Activated naive CD4-positive, alpha-beta T cell treated with Interleukin-2 at 50 U/mL for 16 hours (primary cell): ENCODE measurements at regions not wholly inside any gene's neighbourhood (a gene's known extent, or its start where the extent isn't known, plus 50 kb on each side); places are given as distances from the start of the nearest gene placed in this dataset.

Experiments
- DNase-seq: peaks from one replicate; pipeline ENCODE4 v3.0.0-alpha.2; 2020

GRCh38 chr14:101463566-101464171 is 97.6 kb upstream of the DIO3 start:
- DNase-seq: no peak

GRCh38 chr14:101464310-101464983 is 96.8 kb upstream of the DIO3 start:
- DNase-seq: no peak

DNA sequence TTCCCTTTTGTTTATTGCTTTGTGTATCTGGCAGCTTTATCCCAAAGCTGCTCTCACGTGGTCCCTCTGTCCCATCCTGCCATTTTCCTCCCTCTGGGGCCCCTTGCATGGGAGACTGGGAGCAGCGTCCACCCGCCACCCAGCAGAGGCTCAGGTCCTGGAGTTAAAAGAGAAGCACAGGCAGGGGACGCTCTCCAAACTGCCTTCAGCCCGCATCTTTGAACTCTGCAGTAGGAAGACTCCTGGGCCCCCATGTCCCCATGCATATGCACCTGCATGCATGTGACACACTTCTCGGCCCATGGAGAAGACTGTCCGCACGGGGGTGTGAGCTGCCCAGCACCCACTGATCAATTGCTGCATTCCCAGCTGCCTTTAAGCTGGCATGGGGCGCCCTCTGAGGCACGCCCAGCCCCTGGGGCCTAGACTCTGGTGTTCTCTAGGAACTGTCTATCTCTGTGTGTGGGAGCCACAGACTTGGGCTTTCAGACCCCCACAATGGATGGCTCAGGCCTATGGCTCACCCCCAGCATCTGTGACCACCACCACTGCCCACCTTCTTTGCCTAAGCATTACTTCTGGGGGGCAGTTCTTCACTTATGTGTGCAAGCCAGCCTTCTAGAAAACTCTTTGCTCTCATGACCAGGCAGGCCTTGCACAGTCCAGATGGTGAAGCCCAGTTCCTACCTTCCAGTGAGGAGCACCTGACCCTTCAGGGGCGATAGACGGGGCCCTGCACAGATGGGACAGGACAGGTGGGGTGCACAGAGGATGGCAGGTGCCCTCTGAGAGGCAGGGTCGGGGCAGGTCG is 96.1 kb upstream of the DIO3 start:
- DNase-seq: no peak

DNA sequence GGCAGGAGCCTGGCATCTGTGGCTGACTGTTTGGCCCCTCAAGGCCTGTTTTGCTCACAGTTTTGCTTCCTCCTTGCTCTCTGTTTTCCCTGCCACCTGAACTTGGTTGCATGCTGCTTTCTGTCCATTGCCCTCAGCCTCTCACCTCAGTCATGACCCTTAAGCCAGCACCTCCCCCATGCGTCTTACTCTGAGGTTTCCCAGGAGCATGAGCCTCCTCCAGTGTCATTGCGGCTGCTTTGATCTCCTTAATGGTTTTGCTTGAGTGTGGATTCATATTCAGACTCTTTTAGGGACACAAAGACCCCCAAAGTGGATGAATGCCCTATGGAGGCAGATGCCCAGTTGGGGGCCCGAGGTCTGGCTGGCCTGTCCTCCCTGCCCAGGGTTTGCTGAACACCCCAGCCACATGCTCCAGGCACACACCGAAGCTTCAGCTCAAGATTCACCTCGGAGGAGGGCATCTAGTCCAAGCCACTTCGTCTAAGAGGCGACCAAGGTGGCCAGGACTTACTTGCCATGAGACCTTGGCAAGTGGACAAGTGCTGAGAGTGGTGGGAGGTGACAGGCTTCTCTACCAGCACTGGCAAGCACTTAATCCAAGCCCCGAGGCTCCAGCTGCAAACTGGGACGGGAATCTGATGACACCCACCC is 95.4 kb upstream of the DIO3 start:
- DNase-seq: no peak

DNA sequence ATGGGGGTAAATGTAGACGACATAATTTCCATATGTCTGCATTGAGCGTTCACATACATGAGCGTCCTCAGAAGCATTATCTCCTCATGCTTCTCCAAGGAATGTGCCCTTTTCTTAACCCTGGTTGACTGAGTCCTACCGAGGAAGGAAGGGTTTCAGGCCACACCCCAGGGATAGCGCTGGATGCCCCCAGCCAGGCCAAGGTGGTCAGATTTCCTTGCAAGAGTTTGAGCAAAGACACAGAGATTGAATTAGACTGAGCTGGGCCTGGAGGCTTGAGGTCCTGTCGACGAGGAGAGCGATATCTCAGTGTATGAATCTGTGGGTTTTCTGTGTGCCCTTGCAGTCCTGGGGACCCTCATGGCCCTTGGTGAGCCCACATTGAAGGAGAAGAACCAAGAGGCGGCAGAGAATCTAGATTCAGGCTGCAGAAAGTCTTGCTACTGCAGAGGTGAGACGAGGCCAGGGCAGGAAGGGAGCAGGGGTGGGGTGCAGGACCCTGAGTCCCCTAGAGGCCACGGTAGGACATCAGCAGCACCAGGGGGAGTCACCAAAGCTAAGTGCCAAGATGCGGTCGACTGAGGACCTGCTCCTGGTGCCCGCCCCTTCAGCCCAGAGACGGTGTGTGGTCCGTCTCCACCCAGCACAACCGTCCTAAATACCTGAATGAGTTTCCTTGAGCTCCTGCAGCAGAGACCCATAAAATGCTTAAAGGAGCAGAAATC is 94.7 kb upstream of the DIO3 start:
- no peak for DNase-seq

DNA sequence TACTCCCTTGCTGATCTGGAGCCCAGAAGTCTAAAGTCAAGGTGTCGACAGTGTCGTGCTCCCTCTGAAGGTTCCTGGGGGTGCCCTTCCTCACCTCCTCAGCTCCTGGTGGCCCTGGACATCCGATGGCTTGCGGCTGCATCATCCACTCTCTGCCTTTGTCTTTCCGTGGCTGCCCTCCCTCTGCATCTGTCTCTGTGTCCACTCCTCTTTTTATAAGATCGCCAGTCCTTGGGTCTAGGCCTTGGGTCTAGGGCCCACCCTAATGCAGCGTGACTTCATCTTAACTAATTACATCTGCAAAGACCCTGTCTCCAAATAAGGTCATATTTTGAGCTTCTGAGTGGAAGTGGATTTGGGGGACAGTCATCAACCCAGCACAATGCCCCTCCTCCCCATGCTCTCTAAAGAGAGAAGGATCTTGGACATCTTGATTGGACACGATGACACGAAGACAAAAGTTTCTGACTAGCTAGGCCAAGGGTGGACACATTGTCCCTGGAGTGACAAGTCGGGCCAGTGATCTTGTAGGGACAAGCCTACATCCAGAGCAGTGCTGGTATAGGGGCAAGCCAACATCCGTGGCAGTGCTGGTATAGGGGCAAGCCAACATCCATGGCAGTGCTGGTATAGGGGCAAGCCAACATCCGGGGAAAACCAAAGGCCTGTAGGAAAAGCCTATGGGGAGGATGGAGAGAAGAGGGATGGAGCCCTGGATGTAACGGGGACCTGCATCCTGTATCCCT is 93.9 kb upstream of the DIO3 start:
- no peak for DNase-seq

GRCh38 chr14:101469382-101470247 is 91.7 kb upstream of the DIO3 start:
- no peak for DNase-seq

DNA sequence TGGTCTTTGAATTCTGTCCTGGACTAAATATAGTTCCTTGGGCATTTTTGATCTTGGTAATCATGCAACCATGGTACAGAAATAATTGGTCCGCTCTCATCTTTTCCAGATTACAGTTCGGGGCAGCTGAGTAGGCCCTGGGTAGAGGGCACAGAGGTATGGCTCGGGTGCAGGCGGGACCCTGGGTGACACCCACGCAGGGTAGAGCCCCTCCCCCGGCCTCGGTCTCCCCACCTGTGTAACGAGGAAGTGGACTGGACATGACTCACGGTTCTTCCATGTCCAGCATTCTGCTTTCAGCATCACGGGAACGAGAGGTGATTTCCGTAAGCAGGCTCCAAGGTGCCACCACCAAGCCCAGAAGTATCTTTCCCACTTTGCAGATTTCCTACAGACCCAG is 91.0 kb upstream of the DIO3 start:
- DNase-seq: no peak

DNA sequence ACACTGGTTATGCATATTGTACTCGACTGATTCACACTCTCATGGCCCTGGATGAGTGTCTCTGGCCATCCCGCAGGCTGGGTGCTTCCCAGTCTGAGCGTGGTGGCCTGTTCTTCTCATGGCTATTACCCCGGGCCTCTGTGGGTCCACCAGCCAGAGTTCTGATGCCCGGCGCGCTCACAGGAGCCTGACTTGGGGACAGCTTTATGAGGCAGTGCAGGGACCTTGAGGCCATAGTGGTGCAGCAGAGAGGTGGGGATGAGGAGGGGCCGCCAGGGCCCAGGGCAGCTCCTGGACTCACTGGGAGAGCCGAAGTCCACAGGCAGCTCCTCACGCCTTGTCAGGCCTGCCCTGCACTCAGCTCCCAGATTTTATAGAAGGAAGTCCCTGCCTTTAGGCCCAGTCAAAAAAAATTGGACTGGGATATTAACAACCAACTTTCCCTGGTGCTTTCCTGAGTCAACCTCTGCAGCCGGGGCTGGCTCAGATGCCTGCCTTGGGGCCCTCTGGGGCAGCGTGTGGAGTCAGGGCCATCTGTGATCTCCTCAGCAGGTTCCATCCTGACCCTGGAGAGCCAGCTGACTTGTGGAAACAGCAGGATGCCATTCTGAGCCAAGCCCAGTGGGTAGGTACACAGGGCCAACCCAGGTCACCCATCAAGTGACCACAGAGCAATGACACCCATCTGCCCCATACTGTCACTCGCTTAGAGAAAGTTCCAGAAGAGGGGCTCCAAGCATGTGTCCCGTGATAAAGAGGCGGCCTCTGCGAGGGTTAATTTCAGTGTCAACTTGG is 89.4 kb upstream of the DIO3 start:
- no peak for DNase-seq

DNA sequence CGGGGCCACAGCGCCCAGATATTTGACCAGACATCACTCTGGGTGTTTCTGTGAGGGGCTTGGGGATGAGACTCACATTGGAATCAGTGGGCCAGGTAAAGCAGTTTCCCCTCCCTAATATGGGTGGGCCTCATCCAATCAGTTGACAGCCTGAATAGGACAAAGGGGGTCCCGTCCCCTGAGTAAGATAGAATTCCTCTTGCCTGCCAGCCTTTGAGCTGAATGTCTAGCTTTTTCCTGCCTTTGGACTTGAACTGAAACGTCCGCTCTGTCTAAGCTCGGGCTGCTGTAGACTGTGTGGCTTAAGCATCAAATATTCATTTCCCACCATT is 88.8 kb upstream of the DIO3 start:
- no peak for DNase-seq

GRCh38 chr14:101473045-101473729 is 88.1 kb upstream of the DIO3 start:
- no peak for DNase-seq

DNA sequence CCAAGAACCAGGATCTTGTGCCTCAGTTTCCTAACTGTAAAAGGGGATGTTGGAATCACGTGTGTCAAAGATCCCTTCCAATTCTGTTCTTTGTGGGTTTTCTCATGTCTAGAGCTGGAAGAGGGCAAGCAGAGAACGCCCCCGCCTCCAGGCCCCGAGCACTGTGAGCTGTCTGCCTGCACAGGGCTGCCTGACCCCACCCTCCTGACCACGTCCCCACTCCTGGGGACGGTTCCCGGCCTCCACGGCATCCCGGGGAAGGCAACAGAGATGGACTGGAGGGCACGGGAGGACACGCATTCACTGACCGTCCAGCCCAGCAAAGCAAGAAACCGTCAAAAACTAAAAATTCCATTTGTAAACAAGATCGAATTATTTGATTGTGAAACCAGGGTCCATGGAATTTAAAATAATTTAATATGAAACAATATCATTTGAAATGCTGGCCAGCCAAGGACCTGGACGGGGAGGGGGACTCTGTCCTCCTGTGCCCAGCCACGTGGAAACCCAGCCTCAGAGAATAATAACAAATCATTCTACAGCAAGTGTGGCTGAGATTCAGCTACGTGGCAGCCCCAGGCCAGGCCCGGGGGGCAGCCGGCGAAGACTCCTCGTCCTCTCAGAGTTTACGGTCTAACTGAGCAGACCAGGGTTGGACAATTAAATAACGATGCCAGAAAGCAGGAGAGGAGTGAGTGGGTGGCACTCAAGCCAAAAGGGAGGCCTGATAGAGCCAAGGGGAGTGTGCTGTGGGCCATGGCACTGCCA is 87.3 kb upstream of the DIO3 start:
- no peak for DNase-seq

DNA sequence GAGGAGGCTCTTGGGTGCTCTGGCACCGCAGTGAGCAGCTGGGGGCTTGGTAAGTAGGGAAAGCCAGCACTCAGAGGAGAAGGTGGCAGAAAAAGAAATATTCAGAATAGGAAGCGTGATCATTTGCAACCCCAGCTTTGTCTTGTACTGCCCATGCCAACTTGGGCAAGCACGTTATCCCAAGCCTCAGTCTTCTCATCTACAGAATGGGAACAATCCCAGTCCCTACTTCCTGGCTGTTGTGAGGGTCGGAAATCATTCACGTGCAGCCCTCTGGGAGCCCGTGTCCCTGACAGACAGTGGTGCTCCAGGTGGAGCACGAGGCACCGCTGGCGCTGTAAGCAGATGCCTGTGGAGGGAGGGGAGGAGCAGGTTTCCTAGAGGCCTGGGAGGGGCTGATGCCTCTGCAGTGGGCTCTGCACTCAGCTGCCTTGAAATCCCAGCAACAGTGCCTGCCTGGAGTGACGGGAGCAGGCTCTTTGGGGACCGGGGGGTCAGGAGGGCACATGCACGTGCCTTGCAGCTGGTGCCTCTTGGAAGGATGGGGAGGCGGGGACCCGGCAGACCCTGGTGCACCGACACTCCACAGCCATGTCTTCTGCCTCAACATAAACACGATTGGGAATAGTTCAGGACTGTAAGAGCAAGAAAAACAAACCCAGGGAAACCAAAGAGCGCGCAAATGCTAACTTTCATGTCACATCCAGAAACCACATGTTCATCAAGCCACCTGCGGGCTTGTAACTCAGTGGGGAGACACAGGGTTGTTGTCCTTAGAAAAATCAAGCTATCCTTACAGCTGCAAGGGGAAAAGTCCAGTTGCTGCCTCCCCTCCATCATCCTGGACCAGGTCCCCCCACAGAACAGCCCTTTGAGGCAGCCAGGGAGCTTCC is 86.5 kb upstream of the DIO3 start:
- no peak for DNase-seq

DNA sequence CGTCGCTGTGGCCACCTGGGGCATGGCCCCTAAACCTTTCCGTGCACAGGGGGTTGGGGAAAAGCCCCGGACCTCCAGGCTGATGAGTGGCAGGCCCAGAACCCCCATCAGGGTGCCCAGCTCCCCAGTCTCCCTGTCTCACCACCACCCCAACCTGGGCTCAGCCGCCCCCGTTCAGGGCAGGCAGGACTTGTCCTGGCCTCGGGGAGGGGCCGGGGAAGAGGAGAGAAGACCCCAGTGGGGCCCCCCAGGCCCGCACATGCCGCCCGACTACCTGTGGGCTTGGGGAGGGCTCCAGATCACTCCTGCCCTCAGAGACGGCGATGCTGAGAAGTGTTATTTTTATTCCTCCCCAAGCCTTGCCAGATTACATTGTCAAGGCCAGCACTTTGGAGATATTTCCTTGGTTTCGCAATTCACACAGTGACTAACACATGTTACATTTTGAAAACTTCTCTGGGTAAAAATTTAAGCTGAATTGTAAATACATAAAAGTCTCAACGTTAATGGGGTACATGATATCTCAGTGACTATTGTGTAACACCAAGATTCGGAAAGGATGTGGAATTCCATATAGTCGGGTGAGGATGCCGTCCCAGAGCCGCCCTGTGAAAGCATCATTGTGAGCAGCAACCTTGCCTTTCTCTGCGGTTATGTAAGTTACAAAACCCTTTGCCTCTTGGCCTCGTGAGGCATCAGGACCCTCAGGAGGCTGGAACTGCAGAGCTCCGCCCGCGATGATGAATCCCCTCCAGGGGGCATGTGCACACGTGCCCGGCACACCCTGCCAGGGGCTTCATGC is 85.6 kb upstream of the DIO3 start:
- DNase-seq: no peak

DNA sequence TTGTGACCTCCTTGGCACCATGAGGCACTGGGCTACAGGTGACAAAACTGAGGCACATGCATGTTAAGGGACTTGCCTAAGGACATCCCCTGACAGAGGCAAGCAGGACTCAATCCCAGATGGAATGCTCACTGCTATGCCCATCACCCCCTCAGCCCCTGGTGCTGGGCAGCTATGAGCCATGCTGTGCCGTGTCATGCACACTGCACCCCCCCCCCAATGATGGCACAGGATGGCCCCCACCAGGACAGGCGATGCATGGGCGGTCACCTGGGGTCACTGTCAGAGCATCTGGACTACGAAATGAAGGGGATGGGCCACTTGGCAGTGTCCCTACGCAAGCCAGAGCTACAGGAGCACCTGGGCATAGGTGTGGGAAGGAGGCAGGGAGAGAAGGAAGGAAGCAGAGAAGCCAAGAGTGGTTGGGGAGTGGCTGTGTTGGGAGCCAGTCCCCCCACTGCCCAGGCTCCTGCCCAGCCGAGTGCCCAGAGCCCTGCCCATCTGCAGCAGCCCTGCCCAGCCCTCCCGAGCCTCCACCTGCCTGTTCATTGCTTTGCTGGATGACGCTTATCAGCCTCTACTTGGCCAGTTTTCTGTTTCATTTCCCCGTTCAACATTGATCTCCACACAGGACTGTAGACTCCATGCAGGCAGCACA is 84.9 kb upstream of the DIO3 start:
- DNase-seq: no peak

DNA sequence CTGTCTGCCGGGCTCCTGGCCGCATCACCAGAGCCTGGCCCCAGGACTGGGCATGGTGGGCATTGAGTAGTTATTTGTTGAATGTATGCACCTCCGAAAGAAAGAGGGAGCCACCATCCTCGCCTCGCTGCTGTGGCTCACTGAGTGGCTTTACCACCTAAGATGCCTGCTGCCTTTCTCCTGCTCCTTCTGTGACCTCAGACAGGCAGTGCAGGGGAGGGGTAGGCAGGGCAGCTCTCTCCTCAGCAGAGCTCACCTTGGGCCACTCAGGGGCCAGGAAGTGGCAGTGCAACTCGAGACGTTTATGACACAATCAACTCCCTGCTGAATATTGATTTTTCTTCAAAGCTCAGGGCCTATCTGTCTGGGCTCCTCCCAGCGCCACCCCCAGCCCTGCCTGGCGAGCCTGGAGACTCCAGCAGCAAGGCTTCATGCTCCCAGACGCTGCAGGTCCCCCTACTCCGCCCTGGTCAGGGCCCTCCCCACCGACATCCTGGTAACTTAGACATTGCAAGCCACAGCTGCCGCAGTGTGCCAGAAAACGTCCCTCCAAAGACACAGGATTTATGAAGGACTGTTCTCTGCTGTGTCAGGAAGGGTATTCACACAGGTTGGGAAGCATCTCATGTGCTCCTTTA is 84.3 kb upstream of the DIO3 start:
- no peak for DNase-seq
